Testis (tissue), 2 donors: ENCODE measurements at regions not wholly inside any gene's neighbourhood (a gene's known extent, or its start where the extent isn't known, plus 50 kb on each side); places are given as distances from the start of the nearest gene placed in this dataset.

Experiments used
- DNase-seq: peaks from one replicate; pipeline ENCODE4 v3.0.0-alpha.2; 2019
- H3K27ac ChIP-seq, 2 donors: fragments of 200-600 bp; sonication (generic); one replicate each; pipeline ENCODE4 v1.5.1; 2019
- H3K27me3 ChIP-seq: fragments of 200-600 bp; sonication (generic); one replicate; pipeline ENCODE4 v1.5.1; 2019
- H3K36me3 ChIP-seq: fragments of 200-600 bp; sonication (generic); one replicate; pipeline ENCODE4 v1.5.1; 2017; ENCODE audit warnings: low read depth; ENCODE audit errors: missing control alignments
- H3K4me1 ChIP-seq: fragments of 200-600 bp; sonication (generic); one replicate; pipeline ENCODE4 v1.5.1; 2019
- H3K4me3 ChIP-seq, 2 donors: fragments of 200-600 bp; sonication (generic); one replicate each; pipeline ENCODE4 v1.5.1; 2017 to 2019
- H3K9me3 ChIP-seq: fragments of 200-600 bp; sonication (generic); one replicate; pipeline ENCODE4 v1.5.1; 2017
- POLR2A ChIP-seq: fragments of 450-650 bp; IDR thresholded peaks from one replicate; pipeline ENCODE4 v1.6.1; 2017; ENCODE audit warnings: antibody characterized with exemption, mild to moderate bottlenecking, moderate library complexity
- WGBS, 2 donors: methylation state at CpG; one replicate each; pipeline ENCODE4 v1.1.5; 2018; 5-methylcytosine and 5-hydroxymethylcytosine counted together
- intact Hi-C: fragments of 100-400 bp; cut with DNase I; formaldehyde crosslinking; loops from one replicate; pipeline ENCODE4 v1.15.1; 2023; ENCODE audit warnings: low total_unique reads
- microRNA-seq, 2 donors: library from miRNA; unstranded; fragments of <30 nt; microRNA quantifications; one replicate each; pipeline ENCODE4, GENCODE V29; 2016; ENCODE audit warnings: borderline number of aligned reads in 2 of 2, borderline replicate concordance in 1 of 2
- small RNA-seq, 2 donors: library from RNA; depleted of rRNA; stranded (forward); fragments of <200 nt; gene quantifications; one replicate each; pipeline ENCODE3, GENCODE V24; 2016
- TF ChIP-seq, protein P1 (sequence below), 3 experiments: fragments of 450-650 bp in 2 of 3; fragments of 200-600 bp in 1 of 3; sonication (generic) in 1 of 3; IDR thresholded peaks; one replicate each; pipeline ENCODE4 v1.5.1; 2016 to 2019; ENCODE audit warnings: antibody characterized with exemption in 3 of 3, mild to moderate bottlenecking in 2 of 3, moderate library complexity in 1 of 3

DNA sequence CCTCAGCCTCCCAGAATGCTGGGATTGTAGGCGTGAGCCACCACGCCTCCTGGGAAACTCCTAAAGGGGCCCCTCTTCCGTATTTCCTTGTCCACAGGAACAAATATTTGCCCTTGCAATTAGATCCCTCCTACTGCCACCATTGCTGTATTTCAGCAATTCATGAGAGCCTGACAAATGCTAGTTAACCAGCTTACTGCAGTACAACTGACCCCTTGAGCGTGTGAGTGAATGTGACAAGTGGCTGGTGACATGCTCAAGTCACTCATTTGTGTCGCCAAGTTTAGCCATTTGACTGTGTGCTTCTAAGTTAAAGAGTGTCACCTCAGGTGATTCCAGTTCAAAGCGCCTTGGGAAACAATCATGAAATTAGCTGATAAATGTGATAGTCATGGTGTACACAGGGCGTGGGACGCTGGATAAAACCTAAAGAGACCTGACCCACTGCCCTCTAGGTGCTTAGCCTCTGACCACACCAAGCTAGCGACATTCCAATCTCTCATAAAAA is 56.1 kb upstream of the MAP1LC3B2 start:
- Histone ChIP-seq H3K27me3 (no peaks in the 10 kb centered on the region), H3K4me1 (peaks cover 3% of the 10 kb centered on the region), H3K36me3 (no peaks in the 10 kb centered on the region), H3K9me3 (no peaks in the 10 kb centered on the region), H3K27ac (no peak overlapping the region), H3K4me3 (no peak overlapping the region)
- WGBS, 2 donors = 85 to 94% methylated on average over 9 of the region's 9 CpGs
- TF ChIP-seq, protein P1, sequence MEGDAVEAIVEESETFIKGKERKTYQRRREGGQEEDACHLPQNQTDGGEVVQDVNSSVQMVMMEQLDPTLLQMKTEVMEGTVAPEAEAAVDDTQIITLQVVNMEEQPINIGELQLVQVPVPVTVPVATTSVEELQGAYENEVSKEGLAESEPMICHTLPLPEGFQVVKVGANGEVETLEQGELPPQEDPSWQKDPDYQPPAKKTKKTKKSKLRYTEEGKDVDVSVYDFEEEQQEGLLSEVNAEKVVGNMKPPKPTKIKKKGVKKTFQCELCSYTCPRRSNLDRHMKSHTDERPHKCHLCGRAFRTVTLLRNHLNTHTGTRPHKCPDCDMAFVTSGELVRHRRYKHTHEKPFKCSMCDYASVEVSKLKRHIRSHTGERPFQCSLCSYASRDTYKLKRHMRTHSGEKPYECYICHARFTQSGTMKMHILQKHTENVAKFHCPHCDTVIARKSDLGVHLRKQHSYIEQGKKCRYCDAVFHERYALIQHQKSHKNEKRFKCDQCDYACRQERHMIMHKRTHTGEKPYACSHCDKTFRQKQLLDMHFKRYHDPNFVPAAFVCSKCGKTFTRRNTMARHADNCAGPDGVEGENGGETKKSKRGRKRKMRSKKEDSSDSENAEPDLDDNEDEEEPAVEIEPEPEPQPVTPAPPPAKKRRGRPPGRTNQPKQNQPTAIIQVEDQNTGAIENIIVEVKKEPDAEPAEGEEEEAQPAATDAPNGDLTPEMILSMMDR (IDR thresholded peaks at IDR 0.05) = no peak
- TF ChIP-seq POLR2A = no peak
- no peak for DNase-seq
- intact Hi-C loops = no loop called here

DNA sequence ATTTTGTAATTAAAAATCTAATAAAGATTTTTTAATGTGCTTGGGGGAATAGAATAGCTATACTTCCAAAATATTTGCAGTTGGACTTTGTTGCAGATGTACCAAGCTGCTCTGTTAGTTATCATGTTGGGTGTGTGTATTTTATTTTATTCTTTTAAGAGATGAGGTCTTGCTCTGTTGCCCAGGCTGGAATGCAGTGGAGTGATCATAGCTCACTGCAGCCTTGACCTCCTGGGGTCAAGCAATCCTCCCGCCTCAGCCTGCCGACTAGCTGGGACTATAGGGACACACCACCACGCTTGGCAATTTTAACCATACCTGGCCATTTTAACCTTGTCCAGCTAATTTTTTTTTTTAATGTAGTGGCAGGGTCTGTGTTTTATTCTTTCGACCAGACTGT is 54.7 kb upstream of the MAP1LC3B2 start:
- Histone ChIP-seq H3K9me3 (no peaks in the 10 kb centered on the region), H3K4me3 (no peak overlapping the region), H3K4me1 (peaks cover 3% of the 10 kb centered on the region), H3K27me3 (no peaks in the 10 kb centered on the region), H3K27ac (no peak overlapping the region), H3K36me3 (no peaks in the 10 kb centered on the region)
- intact Hi-C loops = no loop called here
- 61 to 68% methylated on average over 4 of the region's 4 CpGs for WGBS, 2 donors
- DNase-seq = no peak
- TF ChIP-seq POLR2A = no peak
- TF ChIP-seq, protein P1 (IDR thresholded peaks at IDR 0.05) = no peak

DNA sequence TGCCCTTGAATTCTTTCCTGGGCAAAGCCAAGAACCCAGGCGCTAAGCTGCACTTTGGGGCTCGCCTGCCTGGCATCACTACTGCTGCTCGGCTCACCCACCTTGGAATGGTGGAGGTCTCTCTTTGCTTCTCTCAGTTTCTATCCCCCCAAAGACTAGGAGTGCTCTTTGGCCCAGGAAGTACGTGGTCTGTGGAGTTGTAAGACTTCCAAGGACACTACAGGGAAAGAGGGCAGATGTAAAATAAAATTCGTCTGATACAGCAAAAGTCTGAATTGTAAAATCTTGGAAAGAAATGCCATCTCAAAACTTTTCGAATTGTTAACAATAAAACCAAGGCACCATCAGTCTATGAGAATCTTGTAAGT is 52.5 kb upstream of the MAP1LC3B2 start:
- TF ChIP-seq, protein P1 (IDR thresholded peaks at IDR 0.05) = no peak
- no peak for TF ChIP-seq POLR2A
- no peaks in the 10 kb centered on the region for H3K9me3 ChIP-seq
- H3K4me3 ChIP-seq = peak overlapping the region in 1 of 2 donors; percentile 9
- peaks cover 3% of the 10 kb centered on the region for H3K4me1 ChIP-seq
- H3K27me3 ChIP-seq = no peaks in the 10 kb centered on the region
- no peak overlapping the region for H3K27ac ChIP-seq
- no peaks in the 10 kb centered on the region for H3K36me3 ChIP-seq
- intact Hi-C loops = no loop called here
- 31 to 42% methylated on average over 6 of the region's 6 CpGs for WGBS, 2 donors
- no peak for DNase-seq

DNA sequence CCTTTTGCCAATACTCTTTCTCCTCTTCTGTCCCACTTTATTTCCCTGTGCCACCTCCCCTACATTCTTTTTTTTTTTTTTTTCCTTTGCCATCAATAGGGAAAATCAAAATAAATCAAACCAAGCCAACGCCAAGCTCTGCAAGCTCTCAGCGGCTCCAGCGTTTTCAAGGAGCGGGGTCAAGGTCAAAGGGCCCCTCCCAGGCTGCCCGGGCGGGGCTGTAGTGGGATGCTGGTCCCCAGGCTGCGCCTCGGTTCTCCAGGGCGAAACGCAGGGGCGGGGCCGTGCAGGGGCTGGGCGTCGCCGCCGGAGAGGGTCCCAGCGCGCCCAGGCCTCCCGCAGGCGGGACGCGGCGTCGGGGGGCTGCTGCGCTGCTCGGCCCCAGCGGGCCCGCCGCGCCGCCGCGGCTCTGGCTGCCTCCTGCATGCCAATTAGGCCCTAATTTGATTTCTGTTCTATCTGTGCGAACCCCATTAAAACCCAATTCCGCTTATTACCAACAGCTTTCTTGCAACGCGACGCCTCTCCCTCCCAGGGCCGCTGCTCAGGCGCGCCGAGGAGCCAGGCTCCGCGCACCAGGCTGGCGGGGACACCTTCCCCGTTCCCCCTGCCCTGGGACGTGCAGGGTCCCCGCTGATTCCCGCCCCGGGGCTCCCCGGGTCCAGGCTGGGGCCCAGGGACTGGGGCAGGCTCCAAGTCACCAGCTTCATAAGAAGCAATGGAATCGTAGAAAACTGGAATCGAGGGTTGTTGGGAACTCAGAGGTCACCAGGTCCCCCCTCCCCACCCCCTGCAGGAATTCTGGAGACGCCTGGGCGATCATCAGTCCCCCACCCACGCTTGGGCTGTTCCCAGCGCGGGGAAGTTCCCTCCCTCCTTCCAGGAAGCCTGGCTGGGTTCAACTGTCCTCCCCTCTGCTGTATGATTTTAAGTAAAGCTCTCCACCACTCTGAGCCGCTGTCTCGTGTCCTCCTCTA is 50.7 kb upstream of the MAP1LC3B2 start:
- 1 to 7% methylated on average over 40 to 59 of the region's 60 CpGs for WGBS, 2 donors
- DNase-seq = peak; percentile 51
- TF ChIP-seq POLR2A = no peak
- Histone ChIP-seq H3K4me1 (peaks cover 3% of the 10 kb centered on the region), H3K27me3 (no peaks in the 10 kb centered on the region), H3K36me3 (no peaks in the 10 kb centered on the region), H3K9me3 (no peaks in the 10 kb centered on the region), H3K27ac (peak overlapping the region in 1 of 2 donors; percentile 60), H3K4me3 (peak overlapping the region; percentile 34 to 59)
- intact Hi-C loops = no loop called here

Small RNA genes lying in the stretch of these regions (microRNA-seq; reads per million reads assigned to microRNA genes)
- 0 reads per million in 2 donors for gene MIR4472-2

Small RNA genes lying in the stretch of these regions (small RNA-seq; reads per million reads assigned to genes)
- 0 reads per million in 2 donors for gene MIR4472-2
